HL-60 (cell line): ENCODE measurements at regions not wholly inside any gene's neighbourhood (a gene's known extent, or its start where the extent isn't known, plus 50 kb on each side); places are given as distances from the start of the nearest gene placed in this dataset.

ENCODE experiments used
- CTCF ChIP-seq: IDR thresholded peaks from one replicate; pipeline ENCODE4 v1.5.1; 2011; ENCODE audit warnings: low read length, control low read depth, inconsistent platforms; ENCODE audit not compliant: insufficient read depth
- TF ChIP-seq, protein P1 (sequence below): IDR thresholded peaks from 2 replicates; pipeline ENCODE4 v1.6.1; 2012; ENCODE audit warnings: low read depth; ENCODE audit not compliant: insufficient replicate concordance

GRCh38 chr5:87605663-87606062, 192.9 kb upstream of the CCNH start:
- TF ChIP-seq CTCF: no peak
- TF ChIP-seq, protein P1, sequence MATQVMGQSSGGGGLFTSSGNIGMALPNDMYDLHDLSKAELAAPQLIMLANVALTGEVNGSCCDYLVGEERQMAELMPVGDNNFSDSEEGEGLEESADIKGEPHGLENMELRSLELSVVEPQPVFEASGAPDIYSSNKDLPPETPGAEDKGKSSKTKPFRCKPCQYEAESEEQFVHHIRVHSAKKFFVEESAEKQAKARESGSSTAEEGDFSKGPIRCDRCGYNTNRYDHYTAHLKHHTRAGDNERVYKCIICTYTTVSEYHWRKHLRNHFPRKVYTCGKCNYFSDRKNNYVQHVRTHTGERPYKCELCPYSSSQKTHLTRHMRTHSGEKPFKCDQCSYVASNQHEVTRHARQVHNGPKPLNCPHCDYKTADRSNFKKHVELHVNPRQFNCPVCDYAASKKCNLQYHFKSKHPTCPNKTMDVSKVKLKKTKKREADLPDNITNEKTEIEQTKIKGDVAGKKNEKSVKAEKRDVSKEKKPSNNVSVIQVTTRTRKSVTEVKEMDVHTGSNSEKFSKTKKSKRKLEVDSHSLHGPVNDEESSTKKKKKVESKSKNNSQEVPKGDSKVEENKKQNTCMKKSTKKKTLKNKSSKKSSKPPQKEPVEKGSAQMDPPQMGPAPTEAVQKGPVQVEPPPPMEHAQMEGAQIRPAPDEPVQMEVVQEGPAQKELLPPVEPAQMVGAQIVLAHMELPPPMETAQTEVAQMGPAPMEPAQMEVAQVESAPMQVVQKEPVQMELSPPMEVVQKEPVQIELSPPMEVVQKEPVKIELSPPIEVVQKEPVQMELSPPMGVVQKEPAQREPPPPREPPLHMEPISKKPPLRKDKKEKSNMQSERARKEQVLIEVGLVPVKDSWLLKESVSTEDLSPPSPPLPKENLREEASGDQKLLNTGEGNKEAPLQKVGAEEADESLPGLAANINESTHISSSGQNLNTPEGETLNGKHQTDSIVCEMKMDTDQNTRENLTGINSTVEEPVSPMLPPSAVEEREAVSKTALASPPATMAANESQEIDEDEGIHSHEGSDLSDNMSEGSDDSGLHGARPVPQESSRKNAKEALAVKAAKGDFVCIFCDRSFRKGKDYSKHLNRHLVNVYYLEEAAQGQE: no peak
